Fibroblast of lung (primary cell): ENCODE measurements at regions not wholly inside any gene's neighbourhood (a gene's known extent, or its start where the extent isn't known, plus 50 kb on each side); places are given as distances from the start of the nearest gene placed in this dataset.
A peak's percentile ranks its signal among the peaks of the same experiment; 100 is the strongest.

Experiments
- DNase-seq, 2 donors: peaks; one replicate each; pipeline versions ENCODE4 v3.0.0 to v3.0.0-alpha.2; 2010; ENCODE audit warnings: low read depth in 2 of 2
- H2AFZ ChIP-seq: 2 replicates; pipeline ENCODE4 v1.5.1; 2012; ENCODE audit warnings: low read length, control low read depth, inconsistent platforms
- H3K27ac ChIP-seq: 2 replicates; pipeline ENCODE4 v1.5.1; 2011; ENCODE audit warnings: low read length, control low read depth; ENCODE audit not compliant: insufficient read depth
- H3K27me3 ChIP-seq: 2 replicates; pipeline ENCODE4 v1.5.1; 2011; ENCODE audit warnings: mild to moderate bottlenecking, low read length; ENCODE audit not compliant: control insufficient read depth, insufficient read depth
- H3K36me3 ChIP-seq: 2 replicates; pipeline ENCODE4 v1.5.1; 2011; ENCODE audit warnings: low read length; ENCODE audit not compliant: control insufficient read depth, insufficient read depth
- H3K4me1 ChIP-seq: 2 replicates; pipeline ENCODE4 v1.5.1; 2011; ENCODE audit warnings: low read length; ENCODE audit not compliant: control insufficient read depth, insufficient read depth; ENCODE audit errors: extremely low read depth
- H3K4me2 ChIP-seq: 2 replicates; pipeline ENCODE4 v1.5.1; 2011; ENCODE audit warnings: low read length, control low read depth; ENCODE audit not compliant: insufficient read depth; ENCODE audit errors: extremely low read depth
- H3K4me3 ChIP-seq, 4 experiments: fragments of 200-600 bp in 1 of 4; sonication (generic) in 1 of 4; replicated peaks in 1 of 4; 2 replicates each; pipeline ENCODE4 v1.5.1; 2011 to 2016; ENCODE audit warnings: low read length in 4 of 4, low read depth in 3 of 4, mild to moderate bottlenecking in 3 of 4, control low read depth in 2 of 4, inconsistent platforms in 1 of 4, mixed read lengths in 1 of 4; ENCODE audit not compliant: insufficient read depth in 1 of 4; ENCODE audit errors: control extremely low read depth in 1 of 4
- H3K79me2 ChIP-seq: 2 replicates; pipeline ENCODE4 v1.5.1; 2012; ENCODE audit warnings: mild to moderate bottlenecking, low read length, inconsistent platforms; ENCODE audit not compliant: control insufficient read depth, insufficient read depth
- H3K9ac ChIP-seq: 2 replicates; pipeline ENCODE4 v1.5.1; 2011; ENCODE audit warnings: mild to moderate bottlenecking, low read length, control low read depth; ENCODE audit not compliant: insufficient read depth
- H3K9me3 ChIP-seq: 2 replicates; pipeline ENCODE4 v1.5.1; 2012; ENCODE audit warnings: low read depth, low read length; ENCODE audit not compliant: control insufficient read depth, insufficient read depth
- H4K20me1 ChIP-seq: 2 replicates; pipeline ENCODE4 v1.5.1; 2011; ENCODE audit warnings: low read length; ENCODE audit not compliant: control insufficient read depth, insufficient read depth; ENCODE audit errors: extremely low read depth
- EZH2 ChIP-seq: IDR thresholded peaks from 2 replicates; pipeline ENCODE4 v1.5.1; 2012; ENCODE audit warnings: low read length, control low read depth, mild to moderate bottlenecking; ENCODE audit errors: missing control alignments
- TF ChIP-seq, protein P1 (sequence below), 2 donors: IDR thresholded peaks in 1 of 2; conservative IDR thresholded peaks in 1 of 2; 1 replicate in 1 of 2; 2 replicates in 1 of 2; pipeline ENCODE4 v1.5.1; 2011 to 2012; ENCODE audit warnings: low read length in 2 of 2, control low read depth in 1 of 2, inconsistent platforms in 1 of 2, low read depth in 1 of 2, mild to moderate bottlenecking in 1 of 2

DNA sequence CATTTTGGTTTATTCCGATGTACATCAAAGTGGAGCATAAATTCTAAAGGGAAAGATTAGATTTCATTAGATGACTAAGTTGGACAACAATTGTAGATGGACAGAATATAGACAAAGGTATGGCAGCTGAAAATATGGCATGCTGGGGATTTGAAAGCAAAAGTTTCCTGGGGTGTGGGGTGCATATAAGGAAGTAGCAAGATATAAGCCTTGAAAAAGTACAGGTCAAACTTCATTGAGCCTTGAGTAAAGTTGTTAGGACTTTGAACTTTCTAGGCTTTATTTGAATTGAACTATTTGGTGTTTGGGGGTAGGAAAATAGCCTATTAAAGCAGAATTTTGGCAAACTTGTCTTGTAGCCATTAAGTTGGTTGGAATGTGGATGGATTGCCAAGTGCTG is 75.8 kb upstream of the KCNJ16 start:
- H3K4me3 ChIP-seq: no peak overlapping the region
- H3K9me3 ChIP-seq: no peaks in the 10 kb centered on the region
- H3K79me2 ChIP-seq: no peaks in the 10 kb centered on the region
- no peak overlapping the region for H3K4me2 ChIP-seq
- H4K20me1 ChIP-seq: no peaks in the 10 kb centered on the region
- TF ChIP-seq, protein P1, sequence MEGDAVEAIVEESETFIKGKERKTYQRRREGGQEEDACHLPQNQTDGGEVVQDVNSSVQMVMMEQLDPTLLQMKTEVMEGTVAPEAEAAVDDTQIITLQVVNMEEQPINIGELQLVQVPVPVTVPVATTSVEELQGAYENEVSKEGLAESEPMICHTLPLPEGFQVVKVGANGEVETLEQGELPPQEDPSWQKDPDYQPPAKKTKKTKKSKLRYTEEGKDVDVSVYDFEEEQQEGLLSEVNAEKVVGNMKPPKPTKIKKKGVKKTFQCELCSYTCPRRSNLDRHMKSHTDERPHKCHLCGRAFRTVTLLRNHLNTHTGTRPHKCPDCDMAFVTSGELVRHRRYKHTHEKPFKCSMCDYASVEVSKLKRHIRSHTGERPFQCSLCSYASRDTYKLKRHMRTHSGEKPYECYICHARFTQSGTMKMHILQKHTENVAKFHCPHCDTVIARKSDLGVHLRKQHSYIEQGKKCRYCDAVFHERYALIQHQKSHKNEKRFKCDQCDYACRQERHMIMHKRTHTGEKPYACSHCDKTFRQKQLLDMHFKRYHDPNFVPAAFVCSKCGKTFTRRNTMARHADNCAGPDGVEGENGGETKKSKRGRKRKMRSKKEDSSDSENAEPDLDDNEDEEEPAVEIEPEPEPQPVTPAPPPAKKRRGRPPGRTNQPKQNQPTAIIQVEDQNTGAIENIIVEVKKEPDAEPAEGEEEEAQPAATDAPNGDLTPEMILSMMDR (conservative IDR thresholded peaks at IDR 0.05 in 1 of 2, IDR thresholded peaks at IDR 0.05 in 1 of 2; ENCODE audit: low read depth in 1 of 2, low read length in 2 of 2): no peak
- no peak for TF ChIP-seq EZH2
- H3K27ac ChIP-seq: no peak overlapping the region
- H3K36me3 ChIP-seq: no peaks in the 10 kb centered on the region
- no peaks in the 10 kb centered on the region for H3K27me3 ChIP-seq
- DNase-seq: no peak
- no peak overlapping the region for H3K9ac ChIP-seq
- H3K4me1 ChIP-seq: no peaks in the 10 kb centered on the region
- H2AFZ ChIP-seq: no peak overlapping the region

DNA sequence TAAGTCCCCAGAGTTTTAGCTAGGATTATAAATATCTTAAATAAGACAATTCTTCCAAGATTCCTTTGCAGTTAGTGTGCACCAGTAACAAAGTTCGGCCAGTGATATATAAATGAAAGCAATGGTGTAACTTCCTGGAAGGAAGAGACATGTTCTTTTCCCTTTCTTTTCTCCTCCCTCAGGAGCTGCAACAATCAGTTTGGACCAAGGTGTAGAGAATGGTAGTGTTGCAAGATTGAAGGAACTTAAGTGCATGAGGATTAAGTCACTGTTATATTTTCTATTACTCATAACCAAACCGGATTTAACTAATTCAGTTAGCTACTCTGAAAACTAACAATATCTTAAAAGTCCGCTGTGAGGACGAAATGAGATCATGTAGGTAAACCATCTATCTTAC is 68.9 kb upstream of the KCNJ16 start:
- peak; percentile 11 to 12 for DNase-seq
- no peaks in the 10 kb centered on the region for H3K9me3 ChIP-seq
- H3K27me3 ChIP-seq: no peaks in the 10 kb centered on the region
- H3K27ac ChIP-seq: no peak overlapping the region
- no peaks in the 10 kb centered on the region for H3K4me1 ChIP-seq
- no peak overlapping the region for H2AFZ ChIP-seq
- H3K9ac ChIP-seq: no peak overlapping the region
- no peaks in the 10 kb centered on the region for H3K36me3 ChIP-seq
- TF ChIP-seq, protein P1 (conservative IDR thresholded peaks at IDR 0.05 in 1 of 2, IDR thresholded peaks at IDR 0.05 in 1 of 2; ENCODE audit: low read depth in 1 of 2, low read length in 2 of 2): no peak
- TF ChIP-seq EZH2: no peak
- H3K79me2 ChIP-seq: no peaks in the 10 kb centered on the region
- no peak overlapping the region for H3K4me2 ChIP-seq
- no peak overlapping the region for H3K4me3 ChIP-seq
- no peaks in the 10 kb centered on the region for H4K20me1 ChIP-seq

DNA sequence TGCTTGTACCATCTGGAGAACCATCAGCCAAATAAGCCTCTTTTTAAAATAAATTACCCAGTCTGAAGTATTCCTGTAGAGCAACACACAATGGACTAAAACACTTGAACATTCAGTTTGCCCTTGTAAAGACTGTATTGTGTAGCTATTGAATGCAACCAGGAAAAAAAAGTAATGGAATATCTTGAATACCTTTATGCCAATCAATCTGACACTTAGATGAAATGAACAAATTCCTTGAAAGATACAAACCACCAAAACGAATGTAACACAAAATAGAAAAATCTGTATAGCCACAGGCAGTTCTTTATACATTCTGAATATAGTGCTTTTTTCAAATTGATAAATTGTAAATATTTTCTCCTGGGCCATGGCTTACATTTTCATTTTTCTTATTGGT is 63.3 kb upstream of the KCNJ16 start:
- Histone ChIP-seq H3K79me2 (no peaks in the 10 kb centered on the region), H2AFZ (no peak overlapping the region), H3K27ac (no peak overlapping the region), H3K9ac (no peak overlapping the region), H3K27me3 (no peaks in the 10 kb centered on the region), H4K20me1 (no peaks in the 10 kb centered on the region), H3K4me1 (no peaks in the 10 kb centered on the region), H3K36me3 (no peaks in the 10 kb centered on the region), H3K9me3 (no peaks in the 10 kb centered on the region), H3K4me2 (no peak overlapping the region), H3K4me3 (no peak overlapping the region)
- TF ChIP-seq, protein P1 (conservative IDR thresholded peaks at IDR 0.05 in 1 of 2, IDR thresholded peaks at IDR 0.05 in 1 of 2; ENCODE audit: low read depth in 1 of 2, low read length in 2 of 2): no peak
- no peak for TF ChIP-seq EZH2
- no peak for DNase-seq
